SU-DHL-6 (cell line): ENCODE measurements at regions not wholly inside any gene's neighbourhood (a gene's known extent, or its start where the extent isn't known, plus 50 kb on each side); places are given as distances from the start of the nearest gene placed in this dataset.

Source experiments
- CTCF ChIP-seq: fragments of 200-600 bp; sonication (generic); IDR thresholded peaks from one replicate; pipeline ENCODE4 v1.5.1; 2017; ENCODE audit warnings: antibody characterized with exemption, mild to moderate bottlenecking, low read length, moderate library complexity; ENCODE audit not compliant: insufficient read depth, poor library complexity, severe bottlenecking
- EZH2phosphoT487 ChIP-seq: fragments of 200-600 bp; sonication (generic), shearing (Covaris generic); conservative IDR thresholded peaks from 2 replicates; pipeline ENCODE4 v1.6.1; 2018; ENCODE audit warnings: mild to moderate bottlenecking, antibody characterized with exemption, low read length, moderate library complexity, mixed read lengths

GRCh38 chr1:88124614-88125013 is 559.5 kb upstream of the PKN2 start:
- TF ChIP-seq CTCF (no peak), EZH2phosphoT487 (no peak)
